SK-N-SH (cell line): ENCODE measurements at regions not wholly inside any gene's neighbourhood (a gene's known extent, or its start where the extent isn't known, plus 50 kb on each side); places are given as distances from the start of the nearest gene placed in this dataset.

Experiments
- CTCF ChIA-PET: fragments of 300-600, 350-600 bp; formaldehyde crosslinking; extraction: SDS; loops from one replicate; lab custom pipeline; 2021; lab: Yijun Ruan, JAX
- POLR2A ChIA-PET: fragments of 350-600 bp; sonication (Branson Sonifier 250); formaldehyde crosslinking; extraction: SDS; loops from one replicate; lab custom pipeline; 2020; ENCODE audit warnings: antibody characterized with exemption, inconsistent platforms; lab: Yijun Ruan, JAX
- DNase-seq: peaks from one replicate; pipeline ENCODE4 v3.0.0; 2012
- H2AFZ ChIP-seq: fragments of 200-600 bp; sonication (generic); 2 replicates; pipeline ENCODE4 v1.8.1; 2016; ENCODE audit warnings: antibody characterized with exemption, mild to moderate bottlenecking, low read depth
- H3F3A ChIP-seq: fragments of 200-600 bp; sonication (generic); replicated peaks from 2 replicates; pipeline ENCODE3; 2016; ENCODE audit warnings: antibody characterized with exemption, mild to moderate bottlenecking; ENCODE audit not compliant: insufficient read depth
- H3K27ac ChIP-seq, 2 experiments: fragments of 200-500 bp in 1 of 2; fragments of 200-600 bp in 1 of 2; sonication (Bioruptor generic) in 1 of 2; sonication (generic), shearing (Covaris generic) in 1 of 2; 2 replicates each; pipeline versions ENCODE4 v1.5.1 to v1.6.1; 2014 to 2016; ENCODE audit warnings: low read depth in 2 of 2, inconsistent platforms in 1 of 2, low read length in 1 of 2, mild to moderate bottlenecking in 1 of 2, mixed read lengths in 1 of 2
- H3K27me3 ChIP-seq: fragments of 200-600 bp; sonication (generic), shearing (Covaris generic); 2 replicates; pipeline ENCODE4 v1.6.1; 2016; ENCODE audit warnings: mixed run types; ENCODE audit not compliant: insufficient read depth
- H3K36me3 ChIP-seq, 2 experiments: fragments of 200-500 bp in 1 of 2; fragments of 200-600 bp in 1 of 2; sonication (Bioruptor generic) in 1 of 2; sonication (generic) in 1 of 2; replicated peaks in 1 of 2; 2 replicates each; pipeline versions ENCODE3 to v1.5.1; 2014 to 2016; ENCODE audit warnings: low read length in 1 of 2, mild to moderate bottlenecking in 1 of 2; ENCODE audit not compliant: insufficient read depth in 2 of 2, control insufficient read depth in 1 of 2
- H3K4me1 ChIP-seq, 2 experiments: fragments of 200-500 bp in 1 of 2; fragments of 200-600 bp in 1 of 2; sonication (Bioruptor generic) in 1 of 2; sonication (generic), shearing (Covaris generic) in 1 of 2; 2 replicates each; pipeline versions ENCODE4 v1.5.1 to v1.6.1; 2014 to 2016; ENCODE audit warnings: low read depth in 1 of 2, low read length in 1 of 2, mixed run types in 1 of 2; ENCODE audit not compliant: insufficient read depth in 2 of 2, control insufficient read depth in 1 of 2
- H3K4me2 ChIP-seq: fragments of 200-600 bp; sonication (generic), shearing (Covaris generic); 2 replicates; pipeline ENCODE4 v1.6.1; 2017; ENCODE audit warnings: mixed run types
- H3K4me3 ChIP-seq, 2 experiments: fragments of 200-500 bp in 1 of 2; fragments of 200-600 bp in 1 of 2; sonication (Bioruptor generic) in 1 of 2; sonication (generic), shearing (Covaris generic) in 1 of 2; 2 replicates each; pipeline versions ENCODE4 v1.5.1 to v1.8.1; 2014 to 2016; ENCODE audit warnings: low read depth in 2 of 2, inconsistent platforms in 1 of 2, low read length in 1 of 2, mild to moderate bottlenecking in 1 of 2, mixed read lengths in 1 of 2, moderate library complexity in 1 of 2
- H3K79me2 ChIP-seq: fragments of 200-600 bp; sonication (generic); 2 replicates; pipeline ENCODE4 v1.8.1; 2017; ENCODE audit warnings: mild to moderate bottlenecking; ENCODE audit not compliant: insufficient read depth
- H3K9ac ChIP-seq: fragments of 200-600 bp; sonication (generic); 2 replicates; pipeline ENCODE4 v1.6.1; 2017; ENCODE audit warnings: mixed run types
- H3K9me2 ChIP-seq: fragments of 200-600 bp; sonication (generic); 2 replicates; pipeline ENCODE4 v1.6.1; 2017; ENCODE audit warnings: mixed run types
- H3K9me3 ChIP-seq: fragments of 200-600 bp; sonication (generic); 2 replicates; pipeline ENCODE4 v1.6.1; 2017; ENCODE audit warnings: mixed run types, mild to moderate bottlenecking, moderate library complexity
- H4K20me1 ChIP-seq: fragments of 200-600 bp; sonication (generic); 2 replicates; pipeline ENCODE4 v1.6.1; 2017; ENCODE audit warnings: mild to moderate bottlenecking, mixed run types; ENCODE audit not compliant: insufficient read depth
- ELF1 ChIP-seq: IDR thresholded peaks from 2 replicates; pipeline ENCODE4 v1.4.0; 2012
- EP300 ChIP-seq, 2 experiments: IDR thresholded peaks; 2 replicates each; pipeline versions ENCODE4 v1.4.0 to v1.6.1; 2012; ENCODE audit warnings: borderline replicate concordance in 1 of 2, low read depth in 1 of 2, low read length in 1 of 2
- GATA2 ChIP-seq: sonication (generic); formaldehyde crosslinking; IDR thresholded peaks from 2 replicates; pipeline ENCODE4 v1.5.0; 2020; ENCODE audit warnings: mild to moderate bottlenecking, missing genetic modification reagents
- MEF2A ChIP-seq: IDR thresholded peaks from 2 replicates; pipeline ENCODE4 v1.4.0; 2012; ENCODE audit warnings: low read depth, borderline replicate concordance
- NRF1 ChIP-seq: IDR thresholded peaks from 2 replicates; pipeline ENCODE4 v1.6.1; 2012; ENCODE audit warnings: low read depth, mild to moderate bottlenecking, low read length
- RCOR1 ChIP-seq: fragments of 150-350 bp; IDR thresholded peaks from 2 replicates; pipeline ENCODE4 v1.6.1; 2017; ENCODE audit warnings: antibody characterized with exemption, low read length
- RXRA ChIP-seq: IDR thresholded peaks from 2 replicates; pipeline ENCODE4 v1.4.0; 2012; ENCODE audit warnings: low read depth, mild to moderate bottlenecking, borderline replicate concordance
- SIN3A ChIP-seq: IDR thresholded peaks from 2 replicates; pipeline ENCODE4 v1.6.1; 2012; ENCODE audit warnings: low read depth, mild to moderate bottlenecking, low read length, moderate library complexity, borderline replicate concordance
- SMC3 ChIP-seq: IDR thresholded peaks from 2 replicates; pipeline ENCODE4 v1.6.1; 2012; ENCODE audit warnings: low read depth, low read length, improper control_type of control experiment
- TAF1 ChIP-seq: IDR thresholded peaks from 2 replicates; pipeline ENCODE4 v1.6.1; 2012; ENCODE audit warnings: low read depth, mild to moderate bottlenecking, low read length, moderate library complexity, borderline replicate concordance
- TCF12 ChIP-seq: IDR thresholded peaks from 2 replicates; pipeline ENCODE4 v1.4.0; 2012
- TEAD4 ChIP-seq: IDR thresholded peaks from 2 replicates; pipeline ENCODE4 v1.4.0; 2012; ENCODE audit warnings: mild to moderate bottlenecking, borderline replicate concordance; ENCODE audit not compliant: insufficient read depth
- YY1 ChIP-seq: IDR thresholded peaks from 2 replicates; pipeline ENCODE4 v1.4.0; 2012; ENCODE audit warnings: low read depth, mild to moderate bottlenecking
- whole genome bisulfite sequencing: methylation state at CpG from one replicate; pipeline ENCODE4 v1.1.6; 2017; ENCODE audit warnings: low lambda C conversion rate; 5-methylcytosine and 5-hydroxymethylcytosine counted together
- TF ChIP-seq, protein P1 (sequence below): IDR thresholded peaks from 2 replicates; pipeline ENCODE4; 2012
- TF ChIP-seq, protein P2 (sequence below): IDR thresholded peaks from 2 replicates; pipeline ENCODE4 v1.6.1; 2012; ENCODE audit warnings: mild to moderate bottlenecking, low read depth, low read length, moderate library complexity

DNA sequence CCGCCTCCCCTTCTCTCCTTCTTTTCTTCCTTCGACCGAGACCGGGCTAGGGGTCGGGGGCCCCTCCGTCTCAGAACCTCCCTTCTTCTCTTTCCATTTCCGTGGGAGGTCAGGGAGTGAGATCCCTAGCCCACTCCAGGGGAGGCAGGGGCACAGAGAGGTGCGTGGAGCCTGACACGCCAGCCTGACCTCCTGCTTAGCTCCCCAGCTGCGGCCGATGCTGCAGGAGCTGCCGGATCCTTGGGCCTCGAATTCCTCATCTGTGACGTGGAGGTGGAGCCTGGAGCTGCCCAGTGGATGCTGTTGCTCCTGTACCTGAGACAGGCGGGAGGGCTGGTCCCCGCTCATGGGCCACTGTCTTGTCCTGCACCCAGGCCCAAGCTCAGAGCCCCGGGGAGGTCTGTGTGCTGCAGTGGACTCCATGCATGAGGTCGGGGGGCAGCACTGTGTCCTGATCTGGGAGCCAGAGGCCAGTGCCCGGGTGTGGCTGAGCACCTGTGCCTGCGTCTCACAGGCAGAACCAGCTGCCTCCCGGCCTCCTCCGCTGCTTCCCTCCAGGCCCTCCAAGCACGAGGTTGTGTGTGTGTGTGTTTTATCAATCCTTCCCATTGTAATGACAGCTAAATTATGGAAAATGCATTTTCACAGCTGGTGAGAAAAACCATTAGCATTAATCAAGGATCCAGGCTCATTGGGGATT lies 55.3 kb upstream of the TTC34 start:
- Histone ChIP-seq H3K4me3 (no peak overlapping the region), H3K27me3 (no peaks in the 10 kb centered on the region), H3K9me2 (no peaks in the 10 kb centered on the region), H3K4me1 (no peaks in the 10 kb centered on the region), H3K36me3 (no peaks in the 10 kb centered on the region), H3K4me2 (no peak overlapping the region), H4K20me1 (no peaks in the 10 kb centered on the region), H3F3A (no peaks in the 10 kb centered on the region), H2AFZ (no peak overlapping the region), H3K9me3 (no peaks in the 10 kb centered on the region), H3K79me2 (no peaks in the 10 kb centered on the region), H3K9ac (no peak overlapping the region), H3K27ac (no peak overlapping the region)
- POLR2A ChIA-PET: no interaction called here
- DNase-seq: no peak
- CTCF ChIA-PET: no interaction called here
- 45% methylated on average over 10 of the region's 23 CpGs for WGBS
- no peak for TF ChIP-seq GATA2 (CRISPR knock-in tag)
- no peak for TF ChIP-seq MEF2A
- TF ChIP-seq, protein P1, sequence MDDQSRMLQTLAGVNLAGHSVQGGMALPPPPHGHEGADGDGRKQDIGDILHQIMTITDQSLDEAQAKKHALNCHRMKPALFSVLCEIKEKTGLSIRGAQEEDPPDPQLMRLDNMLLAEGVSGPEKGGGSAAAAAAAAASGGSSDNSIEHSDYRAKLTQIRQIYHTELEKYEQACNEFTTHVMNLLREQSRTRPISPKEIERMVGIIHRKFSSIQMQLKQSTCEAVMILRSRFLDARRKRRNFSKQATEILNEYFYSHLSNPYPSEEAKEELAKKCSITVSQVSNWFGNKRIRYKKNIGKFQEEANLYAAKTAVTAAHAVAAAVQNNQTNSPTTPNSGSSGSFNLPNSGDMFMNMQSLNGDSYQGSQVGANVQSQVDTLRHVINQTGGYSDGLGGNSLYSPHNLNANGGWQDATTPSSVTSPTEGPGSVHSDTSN: no peak
- no peak for TF ChIP-seq TCF12
- no peak for TF ChIP-seq YY1
- no peak for TF ChIP-seq EP300 (IDR thresholded peaks at IDR 0.05; ENCODE audit: borderline replicate concordance in 1 of 2, low read depth in 1 of 2, low read length in 1 of 2)
- TF ChIP-seq RXRA: no peak
- TF ChIP-seq NRF1: no peak
- TF ChIP-seq TEAD4: no peak
- no peak for TF ChIP-seq ELF1
- TF ChIP-seq SIN3A: no peak
- no peak for TF ChIP-seq RCOR1
- no peak for TF ChIP-seq SMC3
- no peak for TF ChIP-seq TAF1
- TF ChIP-seq, protein P2, sequence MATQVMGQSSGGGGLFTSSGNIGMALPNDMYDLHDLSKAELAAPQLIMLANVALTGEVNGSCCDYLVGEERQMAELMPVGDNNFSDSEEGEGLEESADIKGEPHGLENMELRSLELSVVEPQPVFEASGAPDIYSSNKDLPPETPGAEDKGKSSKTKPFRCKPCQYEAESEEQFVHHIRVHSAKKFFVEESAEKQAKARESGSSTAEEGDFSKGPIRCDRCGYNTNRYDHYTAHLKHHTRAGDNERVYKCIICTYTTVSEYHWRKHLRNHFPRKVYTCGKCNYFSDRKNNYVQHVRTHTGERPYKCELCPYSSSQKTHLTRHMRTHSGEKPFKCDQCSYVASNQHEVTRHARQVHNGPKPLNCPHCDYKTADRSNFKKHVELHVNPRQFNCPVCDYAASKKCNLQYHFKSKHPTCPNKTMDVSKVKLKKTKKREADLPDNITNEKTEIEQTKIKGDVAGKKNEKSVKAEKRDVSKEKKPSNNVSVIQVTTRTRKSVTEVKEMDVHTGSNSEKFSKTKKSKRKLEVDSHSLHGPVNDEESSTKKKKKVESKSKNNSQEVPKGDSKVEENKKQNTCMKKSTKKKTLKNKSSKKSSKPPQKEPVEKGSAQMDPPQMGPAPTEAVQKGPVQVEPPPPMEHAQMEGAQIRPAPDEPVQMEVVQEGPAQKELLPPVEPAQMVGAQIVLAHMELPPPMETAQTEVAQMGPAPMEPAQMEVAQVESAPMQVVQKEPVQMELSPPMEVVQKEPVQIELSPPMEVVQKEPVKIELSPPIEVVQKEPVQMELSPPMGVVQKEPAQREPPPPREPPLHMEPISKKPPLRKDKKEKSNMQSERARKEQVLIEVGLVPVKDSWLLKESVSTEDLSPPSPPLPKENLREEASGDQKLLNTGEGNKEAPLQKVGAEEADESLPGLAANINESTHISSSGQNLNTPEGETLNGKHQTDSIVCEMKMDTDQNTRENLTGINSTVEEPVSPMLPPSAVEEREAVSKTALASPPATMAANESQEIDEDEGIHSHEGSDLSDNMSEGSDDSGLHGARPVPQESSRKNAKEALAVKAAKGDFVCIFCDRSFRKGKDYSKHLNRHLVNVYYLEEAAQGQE: no peak
